ENCODE measurements at regions not wholly inside any gene's neighbourhood (a gene's known extent, or its start where the extent isn't known, plus 50 kb on each side); places are given as distances from the start of the nearest gene placed in this dataset.

DNA sequence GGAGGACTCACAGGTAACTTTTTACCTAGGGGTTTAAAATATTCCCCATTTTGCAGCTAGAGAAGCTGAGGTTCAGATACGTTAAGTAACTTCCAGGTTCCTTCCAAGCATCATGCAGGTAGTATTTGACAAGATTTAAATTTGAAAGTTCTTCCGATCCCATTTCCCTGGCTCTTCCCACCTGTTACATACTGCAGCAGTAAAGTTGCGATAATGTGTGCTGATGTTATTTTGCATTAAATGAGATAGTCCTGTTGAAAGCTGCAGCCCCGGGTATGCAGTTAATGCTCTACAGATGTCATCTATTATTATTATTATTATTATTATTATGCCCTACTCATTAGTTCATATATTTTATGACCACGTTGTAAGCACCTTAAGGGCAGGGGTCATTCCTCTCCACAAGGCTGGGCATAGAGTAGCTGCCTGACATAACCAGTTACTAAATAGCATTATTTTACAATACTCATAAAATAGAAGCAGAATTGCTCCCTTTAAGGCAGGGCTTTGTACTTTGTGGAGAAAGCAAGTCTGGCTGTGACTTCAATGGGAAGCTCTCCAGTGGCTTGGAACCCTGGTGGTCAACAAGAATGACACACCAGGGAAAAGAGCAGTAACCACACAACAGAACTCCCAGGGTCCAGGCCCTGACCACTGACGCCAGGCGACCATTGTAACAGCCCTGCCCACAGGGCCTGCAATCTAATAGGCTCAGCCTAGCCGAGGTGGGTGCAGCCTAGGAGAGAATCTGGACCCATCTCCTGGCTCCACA, 90.8 kb upstream of the CALM2 start:
- no peak for DNase-seq (ENCODE audit: low read depth in 2 of 2, low spot score in 1 of 2)

GRCh38 chr2:47265751-47266231, 89.5 kb upstream of the CALM2 start:
- no peak for DNase-seq (ENCODE audit: low read depth in 2 of 2, low spot score in 1 of 2)

- no peak for DNase-seq (ENCODE audit: low read depth in 2 of 2, low spot score in 1 of 2)
These were observed 88.8 kb upstream of the CALM2 start for GRCh38 chr2:47265158-47265557.

GRCh38 chr2:47264686-47265085, 88.4 kb upstream of the CALM2 start:
- DNase-seq (ENCODE audit: low read depth in 2 of 2, low spot score in 1 of 2), result no peak

- no peak for DNase-seq (ENCODE audit: low read depth in 2 of 2, low spot score in 1 of 2)
These were observed 87.8 kb upstream of the CALM2 start for GRCh38 chr2:47264143-47264542.

GRCh38 chr2:47262657-47263056, 86.3 kb upstream of the CALM2 start:
- DNase-seq (ENCODE audit: low read depth in 2 of 2, low spot score in 1 of 2), result no peak

- no peak for DNase-seq (ENCODE audit: low read depth in 2 of 2, low spot score in 1 of 2)
These were observed 84.7 kb upstream of the CALM2 start for GRCh38 chr2:47260971-47261370.

DNA sequence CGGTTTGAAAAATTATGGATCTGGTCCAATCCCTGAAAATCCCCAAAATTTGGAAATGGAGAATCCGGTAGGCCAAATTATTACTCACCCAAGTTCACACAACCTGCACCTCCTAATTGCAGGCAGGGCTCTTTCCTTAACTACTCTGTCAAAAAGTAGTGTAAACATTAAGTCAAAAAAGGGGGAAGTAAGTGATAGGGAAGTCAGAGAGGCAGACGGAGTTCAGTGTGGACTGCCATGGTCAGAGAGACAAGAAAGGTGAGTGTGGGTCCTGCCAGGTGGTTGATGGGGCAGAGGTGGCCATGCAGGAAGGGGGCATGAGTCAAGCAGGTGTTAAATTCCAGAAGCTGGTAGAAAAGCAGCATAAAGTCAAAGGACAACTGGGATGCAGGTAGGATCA, 83.5 kb upstream of the CALM2 start:
- DNase-seq (ENCODE audit: low read depth in 2 of 2, low spot score in 1 of 2), result no peak

GRCh38 chr2:47257946-47258348, 81.6 kb upstream of the CALM2 start:
- no peak for DNase-seq (ENCODE audit: low read depth in 2 of 2, low spot score in 1 of 2)

DNA sequence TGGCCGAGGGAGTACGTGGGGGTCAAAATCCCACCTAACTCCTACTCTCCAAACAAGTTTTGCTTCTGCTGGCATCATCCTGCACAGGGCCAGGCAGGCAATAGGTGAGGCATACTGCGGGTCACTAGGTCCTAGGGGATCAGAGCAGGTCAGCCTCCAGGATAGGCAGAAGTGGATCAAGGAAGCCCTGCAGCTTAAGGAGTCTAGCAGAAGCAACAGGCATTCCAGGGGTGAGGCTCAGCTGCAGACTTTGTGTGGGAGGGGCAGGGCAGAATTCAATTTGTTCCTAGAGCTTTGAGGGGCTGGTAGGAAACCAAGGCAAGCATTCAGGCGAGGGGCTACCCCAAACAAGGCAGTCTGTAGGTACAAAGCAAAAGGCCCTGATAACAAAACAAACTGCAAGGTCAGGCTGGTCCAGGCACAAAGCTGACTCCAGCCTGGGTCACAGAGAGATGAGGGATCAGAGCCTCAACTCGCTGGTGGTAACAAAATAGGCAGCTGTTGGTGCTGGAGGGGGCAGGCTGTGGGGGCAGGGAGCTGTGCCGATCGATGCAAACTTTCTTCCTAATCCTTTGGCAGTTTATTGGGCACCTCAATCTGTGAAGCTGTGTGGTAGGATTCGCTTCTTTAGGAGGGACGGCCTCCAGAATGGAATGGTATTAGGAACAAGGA, 80.2 kb upstream of the CALM2 start:
- no peak for DNase-seq (ENCODE audit: low read depth in 2 of 2, low spot score in 1 of 2)

GRCh38 chr2:47255794-47256193, 79.5 kb upstream of the CALM2 start:
- DNase-seq (ENCODE audit: low read depth in 2 of 2, low spot score in 1 of 2), result no peak

GRCh38 chr2:47254464-47254863, 78.2 kb upstream of the CALM2 start:
- DNase-seq (ENCODE audit: low read depth in 2 of 2, low spot score in 1 of 2), result no peak

GRCh38 chr2:47253447-47253846, 77.1 kb upstream of the CALM2 start:
- DNase-seq (ENCODE audit: low read depth in 2 of 2, low spot score in 1 of 2), result no peak

GRCh38 chr2:47251404-47251675, 75.0 kb upstream of the CALM2 start:
- no peak for DNase-seq (ENCODE audit: low read depth in 2 of 2, low spot score in 1 of 2)

DNA sequence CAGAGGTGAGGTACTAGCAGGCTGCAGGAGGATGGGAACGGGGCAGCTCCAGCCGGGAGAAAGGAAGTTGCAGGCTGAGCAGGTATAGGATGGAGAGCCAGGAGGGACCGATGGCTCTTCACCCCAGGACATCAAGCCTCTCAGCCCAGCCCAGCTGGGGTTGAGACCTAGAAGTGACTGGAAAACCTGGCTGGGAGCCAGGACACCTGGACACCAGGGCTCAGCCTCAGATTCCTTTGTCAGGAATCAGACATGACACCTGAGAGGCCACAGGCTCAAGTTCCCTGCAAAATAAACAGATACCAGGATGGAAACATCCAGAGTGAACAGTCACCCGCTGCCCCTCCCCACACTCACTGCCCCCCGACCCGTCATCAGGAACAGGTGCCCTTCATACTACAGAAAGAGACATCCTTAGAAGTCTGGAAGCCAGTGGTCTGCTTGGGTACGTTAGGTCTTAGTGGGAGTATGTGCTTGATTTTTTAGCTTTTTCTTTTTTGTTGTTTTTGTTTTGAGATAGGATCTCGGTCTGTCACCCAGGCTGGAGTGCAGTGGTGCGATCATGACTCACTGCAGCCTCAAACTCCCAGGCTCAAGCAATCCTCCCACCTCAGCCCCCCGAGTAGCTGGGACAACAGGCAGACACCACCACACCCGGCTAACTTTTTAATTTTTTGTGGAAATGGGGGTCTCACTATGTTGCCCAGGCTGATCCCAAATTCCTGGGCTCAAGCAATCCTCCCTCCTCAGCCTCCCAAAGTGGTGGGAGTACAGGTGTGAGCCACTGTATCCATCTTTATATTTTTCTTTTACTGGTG, 74.5 kb upstream of the CALM2 start:
- DNase-seq (ENCODE audit: low read depth in 2 of 2, low spot score in 1 of 2), result no peak

- DNase-seq (ENCODE audit: low read depth in 2 of 2, low spot score in 1 of 2), result no peak
These were observed 73.6 kb upstream of the CALM2 start for GRCh38 chr2:47249931-47250330.

DNA sequence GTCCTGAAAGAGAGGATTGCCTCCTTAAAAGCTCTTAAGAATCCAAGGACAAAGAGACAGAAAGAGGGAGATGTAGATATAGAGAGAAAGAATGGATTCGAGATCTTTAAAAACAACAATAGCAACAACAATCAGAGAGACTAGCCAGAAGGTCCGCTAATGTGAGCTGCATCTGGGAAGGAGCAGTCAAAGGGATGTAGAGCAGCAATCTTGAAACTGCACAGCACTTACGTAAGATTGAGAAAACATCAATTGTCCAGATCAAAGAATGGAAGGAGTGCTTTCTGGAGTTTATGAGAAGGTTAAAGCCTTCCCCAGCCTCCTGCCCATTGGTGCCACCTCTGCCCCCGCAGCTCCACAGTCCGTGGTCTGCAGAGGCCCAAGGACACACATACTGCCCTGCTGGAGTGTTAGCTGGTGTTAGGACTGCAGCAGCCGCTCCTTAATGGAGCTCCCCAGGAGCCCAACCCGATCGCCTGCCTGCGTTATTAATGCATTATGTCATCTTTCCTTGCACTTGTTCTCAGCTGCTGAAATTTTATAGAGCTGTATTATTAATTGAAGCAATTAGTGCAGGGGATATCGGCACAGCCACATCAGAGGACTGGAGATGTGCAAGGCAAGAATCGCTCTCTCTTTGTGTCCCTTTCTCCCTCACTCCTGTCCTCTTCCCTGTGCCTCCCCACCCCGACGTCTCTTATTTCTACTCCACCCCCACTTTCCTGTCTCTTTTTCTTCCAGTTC, 73.0 kb upstream of the CALM2 start:
- DNase-seq (ENCODE audit: low read depth in 2 of 2, low spot score in 1 of 2), result no peak

DNA sequence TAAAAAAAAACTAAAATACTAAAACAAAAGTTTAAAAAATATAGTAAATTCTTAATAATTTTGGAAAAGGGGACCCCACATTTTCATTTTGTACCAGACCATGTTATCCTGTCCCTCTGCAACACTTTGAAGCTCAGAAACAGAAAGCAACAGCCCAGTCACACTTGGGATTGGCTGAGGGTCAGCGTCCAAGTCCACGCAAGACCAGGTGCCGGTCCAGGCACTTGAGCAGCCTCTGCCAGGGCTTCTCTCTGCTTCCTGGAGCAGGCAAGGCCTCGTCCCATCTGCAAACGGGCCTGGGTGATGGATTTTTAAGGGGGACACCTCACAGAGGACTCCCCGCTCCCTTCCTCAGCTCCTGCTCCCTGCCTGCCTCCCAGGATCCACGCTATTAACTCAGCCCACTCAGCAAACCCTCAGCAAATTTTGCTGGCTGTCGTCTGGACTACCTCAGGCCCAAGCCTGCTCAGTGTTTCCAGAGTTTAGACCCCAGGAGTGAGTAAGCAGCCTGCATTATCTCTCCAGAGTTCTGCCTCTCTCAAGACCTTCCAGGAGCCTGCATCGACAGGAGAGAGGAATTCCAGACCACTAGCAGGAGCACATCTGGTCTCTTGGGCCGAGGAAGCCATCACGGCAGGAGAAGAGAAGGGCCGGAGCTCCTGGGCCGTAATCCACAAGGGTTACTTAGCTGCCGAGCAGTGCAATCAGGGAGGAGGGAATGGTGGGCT, 67.4 kb upstream of the CALM2 start:
- DNase-seq (ENCODE audit: low read depth in 2 of 2, low spot score in 1 of 2), result no peak

DNA sequence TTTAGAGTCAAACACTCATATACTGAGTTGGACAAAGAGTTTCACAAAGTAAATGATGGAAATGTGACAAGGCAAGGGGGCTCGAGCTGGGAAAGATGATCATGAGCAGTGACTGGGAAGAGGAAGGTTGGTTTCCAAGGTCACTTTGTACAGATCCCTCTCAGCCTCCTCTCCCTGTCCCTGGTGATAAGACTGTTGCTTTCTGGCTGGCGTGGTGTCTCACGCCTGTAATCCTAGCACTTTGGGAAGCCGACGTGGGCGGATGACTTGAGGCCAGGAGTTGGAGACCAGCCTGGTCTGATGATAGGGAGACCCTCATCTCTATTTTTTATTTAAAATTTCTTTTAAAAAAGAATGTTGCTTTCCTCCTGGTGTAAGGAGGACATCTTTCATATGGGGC, 65.4 kb upstream of the CALM2 start:
- DNase-seq (ENCODE audit: low read depth in 2 of 2, low spot score in 1 of 2), result no peak

DNA sequence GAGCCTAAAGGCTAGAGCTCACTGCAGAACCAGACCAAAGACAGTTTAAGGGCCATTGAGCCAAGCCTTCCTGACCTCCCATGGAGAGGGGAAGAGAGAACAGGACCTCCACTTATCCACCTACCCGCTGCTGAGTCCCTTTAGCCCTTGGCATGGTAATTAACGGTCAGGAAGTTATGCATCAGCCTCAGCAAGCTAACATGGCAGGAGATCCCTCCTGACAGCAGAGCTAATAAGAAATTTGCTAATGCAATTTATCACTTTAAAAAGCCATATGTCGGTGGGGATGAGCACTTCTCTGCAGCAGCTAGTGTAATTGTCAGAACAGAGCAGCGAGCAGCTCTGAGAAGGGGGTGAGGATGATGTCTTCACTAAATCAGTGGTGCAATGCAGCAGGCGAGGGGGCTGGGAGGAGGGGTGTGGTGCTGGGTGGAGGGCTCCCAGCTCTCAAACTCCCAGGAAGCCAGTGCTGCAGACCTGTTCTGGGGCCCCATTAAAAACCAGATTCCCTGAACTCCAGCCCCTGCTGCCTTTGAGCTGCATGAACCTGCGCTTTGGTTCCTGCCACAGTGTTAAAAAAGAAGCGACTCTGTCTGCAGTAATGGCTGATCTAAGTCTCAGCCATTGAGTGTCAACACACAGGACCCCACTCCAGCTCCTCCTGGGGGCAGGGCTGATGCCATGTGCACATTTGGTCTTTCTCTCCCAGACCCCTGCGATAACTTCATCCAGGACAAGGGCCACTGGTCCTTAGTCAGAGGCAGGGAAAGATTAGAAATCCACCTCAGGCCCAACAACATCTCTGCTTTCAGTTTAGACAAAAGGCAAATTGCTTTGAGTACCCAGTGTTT, 63.0 kb upstream of the CALM2 start:
- no peak for DNase-seq (ENCODE audit: low read depth in 2 of 2, low spot score in 1 of 2)
